Peyer's patch (tissue), 4 donors: ENCODE measurements at regions not wholly inside any gene's neighbourhood (a gene's known extent, or its start where the extent isn't known, plus 50 kb on each side); places are given as distances from the start of the nearest gene placed in this dataset.

Experiments
- POLR2A ChIP-seq, 2 donors: fragments of 450-650 bp; IDR thresholded peaks; one replicate each; pipeline ENCODE4 v1.5.1; 2017; ENCODE audit warnings: antibody characterized with exemption in 2 of 2, mild to moderate bottlenecking in 2 of 2, moderate library complexity in 2 of 2
- TF ChIP-seq, protein P1 (sequence below), 6 experiments: fragments of 450-650 bp in 4 of 6; fragments of 200-600 bp in 2 of 6; sonication (generic) in 1 of 6; IDR thresholded peaks; one replicate each; pipeline ENCODE4 v1.5.1; 2017 to 2019; ENCODE audit warnings: antibody characterized with exemption in 6 of 6, mild to moderate bottlenecking in 3 of 6, moderate library complexity in 1 of 6

DNA sequence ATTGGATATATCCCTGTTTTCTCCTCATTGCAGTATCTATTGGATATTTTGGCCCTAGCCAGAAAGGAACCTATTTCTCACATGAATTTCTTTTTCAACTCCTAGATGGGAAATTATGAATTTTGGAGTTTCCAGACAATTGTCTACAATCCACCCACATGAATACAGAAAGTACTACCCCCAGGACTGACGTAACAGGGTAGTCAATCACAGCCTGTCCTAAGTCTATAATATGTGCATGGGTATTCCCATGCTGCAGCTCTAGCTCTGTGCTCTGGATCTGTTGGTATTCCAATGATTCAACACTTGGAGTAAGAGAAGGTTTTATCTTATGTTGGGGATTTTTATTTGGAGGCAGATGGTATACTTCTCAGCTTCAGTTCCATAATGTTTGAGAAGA, 393.1 kb upstream of the ARRDC4 start:
- TF ChIP-seq, protein P1, sequence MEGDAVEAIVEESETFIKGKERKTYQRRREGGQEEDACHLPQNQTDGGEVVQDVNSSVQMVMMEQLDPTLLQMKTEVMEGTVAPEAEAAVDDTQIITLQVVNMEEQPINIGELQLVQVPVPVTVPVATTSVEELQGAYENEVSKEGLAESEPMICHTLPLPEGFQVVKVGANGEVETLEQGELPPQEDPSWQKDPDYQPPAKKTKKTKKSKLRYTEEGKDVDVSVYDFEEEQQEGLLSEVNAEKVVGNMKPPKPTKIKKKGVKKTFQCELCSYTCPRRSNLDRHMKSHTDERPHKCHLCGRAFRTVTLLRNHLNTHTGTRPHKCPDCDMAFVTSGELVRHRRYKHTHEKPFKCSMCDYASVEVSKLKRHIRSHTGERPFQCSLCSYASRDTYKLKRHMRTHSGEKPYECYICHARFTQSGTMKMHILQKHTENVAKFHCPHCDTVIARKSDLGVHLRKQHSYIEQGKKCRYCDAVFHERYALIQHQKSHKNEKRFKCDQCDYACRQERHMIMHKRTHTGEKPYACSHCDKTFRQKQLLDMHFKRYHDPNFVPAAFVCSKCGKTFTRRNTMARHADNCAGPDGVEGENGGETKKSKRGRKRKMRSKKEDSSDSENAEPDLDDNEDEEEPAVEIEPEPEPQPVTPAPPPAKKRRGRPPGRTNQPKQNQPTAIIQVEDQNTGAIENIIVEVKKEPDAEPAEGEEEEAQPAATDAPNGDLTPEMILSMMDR (IDR thresholded peaks at IDR 0.05) = no peak
- no peak for TF ChIP-seq POLR2A (IDR thresholded peaks at IDR 0.05)
